SK-N-SH (cell line): ENCODE measurements at regions not wholly inside any gene's neighbourhood (a gene's known extent, or its start where the extent isn't known, plus 50 kb on each side); places are given as distances from the start of the nearest gene placed in this dataset.

Experiments
- CTCF ChIA-PET: fragments of 300-600, 350-600 bp; formaldehyde crosslinking; extraction: SDS; loops from one replicate; lab custom pipeline; 2021; lab: Yijun Ruan, JAX
- POLR2A ChIA-PET: fragments of 350-600 bp; sonication (Branson Sonifier 250); formaldehyde crosslinking; extraction: SDS; loops from one replicate; lab custom pipeline; 2020; ENCODE audit warnings: antibody characterized with exemption, inconsistent platforms; lab: Yijun Ruan, JAX
- DNase-seq: peaks from one replicate; pipeline ENCODE4 v3.0.0; 2012
- H2AFZ ChIP-seq: fragments of 200-600 bp; sonication (generic); 2 replicates; pipeline ENCODE4 v1.8.1; 2016; ENCODE audit warnings: antibody characterized with exemption, mild to moderate bottlenecking, low read depth
- H3F3A ChIP-seq: fragments of 200-600 bp; sonication (generic); replicated peaks from 2 replicates; pipeline ENCODE3; 2016; ENCODE audit warnings: antibody characterized with exemption, mild to moderate bottlenecking; ENCODE audit not compliant: insufficient read depth
- H3K27ac ChIP-seq, 2 experiments: fragments of 200-500 bp in 1 of 2; fragments of 200-600 bp in 1 of 2; sonication (Bioruptor generic) in 1 of 2; sonication (generic), shearing (Covaris generic) in 1 of 2; 2 replicates each; pipeline versions ENCODE4 v1.5.1 to v1.6.1; 2014 to 2016; ENCODE audit warnings: low read depth in 2 of 2, inconsistent platforms in 1 of 2, low read length in 1 of 2, mild to moderate bottlenecking in 1 of 2, mixed read lengths in 1 of 2
- H3K27me3 ChIP-seq: fragments of 200-600 bp; sonication (generic), shearing (Covaris generic); 2 replicates; pipeline ENCODE4 v1.6.1; 2016; ENCODE audit warnings: mixed run types; ENCODE audit not compliant: insufficient read depth
- H3K36me3 ChIP-seq, 2 experiments: fragments of 200-500 bp in 1 of 2; fragments of 200-600 bp in 1 of 2; sonication (Bioruptor generic) in 1 of 2; sonication (generic) in 1 of 2; replicated peaks in 1 of 2; 2 replicates each; pipeline versions ENCODE3 to v1.5.1; 2014 to 2016; ENCODE audit warnings: low read length in 1 of 2, mild to moderate bottlenecking in 1 of 2; ENCODE audit not compliant: insufficient read depth in 2 of 2, control insufficient read depth in 1 of 2
- H3K4me1 ChIP-seq, 2 experiments: fragments of 200-500 bp in 1 of 2; fragments of 200-600 bp in 1 of 2; sonication (Bioruptor generic) in 1 of 2; sonication (generic), shearing (Covaris generic) in 1 of 2; 2 replicates each; pipeline versions ENCODE4 v1.5.1 to v1.6.1; 2014 to 2016; ENCODE audit warnings: low read depth in 1 of 2, low read length in 1 of 2, mixed run types in 1 of 2; ENCODE audit not compliant: insufficient read depth in 2 of 2, control insufficient read depth in 1 of 2
- H3K4me2 ChIP-seq: fragments of 200-600 bp; sonication (generic), shearing (Covaris generic); 2 replicates; pipeline ENCODE4 v1.6.1; 2017; ENCODE audit warnings: mixed run types
- H3K4me3 ChIP-seq, 2 experiments: fragments of 200-500 bp in 1 of 2; fragments of 200-600 bp in 1 of 2; sonication (Bioruptor generic) in 1 of 2; sonication (generic), shearing (Covaris generic) in 1 of 2; 2 replicates each; pipeline versions ENCODE4 v1.5.1 to v1.8.1; 2014 to 2016; ENCODE audit warnings: low read depth in 2 of 2, inconsistent platforms in 1 of 2, low read length in 1 of 2, mild to moderate bottlenecking in 1 of 2, mixed read lengths in 1 of 2, moderate library complexity in 1 of 2
- H3K79me2 ChIP-seq: fragments of 200-600 bp; sonication (generic); 2 replicates; pipeline ENCODE4 v1.8.1; 2017; ENCODE audit warnings: mild to moderate bottlenecking; ENCODE audit not compliant: insufficient read depth
- H3K9ac ChIP-seq: fragments of 200-600 bp; sonication (generic); 2 replicates; pipeline ENCODE4 v1.6.1; 2017; ENCODE audit warnings: mixed run types
- H3K9me2 ChIP-seq: fragments of 200-600 bp; sonication (generic); 2 replicates; pipeline ENCODE4 v1.6.1; 2017; ENCODE audit warnings: mixed run types
- H3K9me3 ChIP-seq: fragments of 200-600 bp; sonication (generic); 2 replicates; pipeline ENCODE4 v1.6.1; 2017; ENCODE audit warnings: mixed run types, mild to moderate bottlenecking, moderate library complexity
- H4K20me1 ChIP-seq: fragments of 200-600 bp; sonication (generic); 2 replicates; pipeline ENCODE4 v1.6.1; 2017; ENCODE audit warnings: mild to moderate bottlenecking, mixed run types; ENCODE audit not compliant: insufficient read depth
- ELF1 ChIP-seq: IDR thresholded peaks from 2 replicates; pipeline ENCODE4 v1.4.0; 2012
- EP300 ChIP-seq, 2 experiments: IDR thresholded peaks; 2 replicates each; pipeline versions ENCODE4 v1.4.0 to v1.6.1; 2012; ENCODE audit warnings: borderline replicate concordance in 1 of 2, low read depth in 1 of 2, low read length in 1 of 2
- EZH2phosphoT487 ChIP-seq: fragments of 200-600 bp; sonication (generic); IDR thresholded peaks from 2 replicates; pipeline ENCODE4 v1.6.1; 2017; ENCODE audit warnings: low read depth, mixed run types, mild to moderate bottlenecking, antibody characterized with exemption, moderate library complexity, borderline replicate concordance
- FOSL2 ChIP-seq: IDR thresholded peaks from 2 replicates; pipeline ENCODE4 v1.4.0; 2012; ENCODE audit warnings: low read depth, mild to moderate bottlenecking, moderate library complexity, borderline replicate concordance
- GABPA ChIP-seq: IDR thresholded peaks from 2 replicates; pipeline ENCODE4 v1.4.0; 2012; ENCODE audit warnings: low read depth, mild to moderate bottlenecking
- GATA2 ChIP-seq: sonication (generic); formaldehyde crosslinking; IDR thresholded peaks from 2 replicates; pipeline ENCODE4 v1.5.0; 2020; ENCODE audit warnings: mild to moderate bottlenecking, missing genetic modification reagents
- IRF3 ChIP-seq: fragments of 150-350 bp; IDR thresholded peaks from 2 replicates; pipeline ENCODE4 v1.6.1; 2016; ENCODE audit warnings: mild to moderate bottlenecking, low read depth, low read length
- MAX ChIP-seq: IDR thresholded peaks from 2 replicates; pipeline ENCODE4 v1.4.0; 2012; ENCODE audit warnings: low read depth
- MXI1 ChIP-seq: IDR thresholded peaks from 2 replicates; pipeline ENCODE4 v1.6.1; 2012; ENCODE audit warnings: mild to moderate bottlenecking, low read depth, low read length, improper control_type of control experiment
- PBX3 ChIP-seq: IDR thresholded peaks from 2 replicates; pipeline ENCODE4; 2012
- POLR2AphosphoS5 ChIP-seq: IDR thresholded peaks from 2 replicates; pipeline ENCODE4 v1.6.1; 2012; ENCODE audit warnings: low read depth, low read length
- RAD21 ChIP-seq: IDR thresholded peaks from 2 replicates; pipeline ENCODE4 v1.6.1; 2012; ENCODE audit warnings: mild to moderate bottlenecking, low read length
- RFX5 ChIP-seq: IDR thresholded peaks from 2 replicates; pipeline ENCODE4 v1.6.1; 2012; ENCODE audit warnings: mild to moderate bottlenecking, improper control_type of control experiment, low read length
- RXRA ChIP-seq: IDR thresholded peaks from 2 replicates; pipeline ENCODE4 v1.4.0; 2012; ENCODE audit warnings: low read depth, mild to moderate bottlenecking, borderline replicate concordance
- TAF1 ChIP-seq: IDR thresholded peaks from 2 replicates; pipeline ENCODE4 v1.6.1; 2012; ENCODE audit warnings: low read depth, mild to moderate bottlenecking, low read length, moderate library complexity, borderline replicate concordance
- TEAD4 ChIP-seq: IDR thresholded peaks from 2 replicates; pipeline ENCODE4 v1.4.0; 2012; ENCODE audit warnings: mild to moderate bottlenecking, borderline replicate concordance; ENCODE audit not compliant: insufficient read depth
- USF1 ChIP-seq: IDR thresholded peaks from 2 replicates; pipeline ENCODE4 v1.4.0; 2012; ENCODE audit warnings: low read depth, borderline replicate concordance
- WGBS: methylation state at CpG from one replicate; pipeline ENCODE4 v1.1.6; 2017; ENCODE audit warnings: low lambda C conversion rate; 5-methylcytosine and 5-hydroxymethylcytosine counted together
- TF ChIP-seq, protein P1 (sequence below): IDR thresholded peaks from 2 replicates; pipeline ENCODE4 v1.6.1; 2012; ENCODE audit warnings: mild to moderate bottlenecking, low read depth, low read length, moderate library complexity
- TF ChIP-seq, protein P2 (sequence below): fragments of 150-350 bp; IDR thresholded peaks from 2 replicates; pipeline ENCODE4 v1.6.1; 2017; ENCODE audit warnings: antibody characterized with exemption, low read length, low read depth, borderline replicate concordance

GRCh38 chr1:181179279-181179986, 90.9 kb downstream of the IER5 start:
- H3K9ac ChIP-seq: no peak overlapping the region
- ChIA-PET POLR2A (no interaction called here), CTCF (interaction anchor here (0.9 to 4.3 kb wide), 4 partner anchors 10 to 246 kb away, joined by 3 to 26 read pairs (median 4); no protein-coding TSS in a partner anchor)
- peaks cover 0 to 10% of the 10 kb centered on the region in 2 experiments; a peak in 2 of 4 replicates for H3K4me1 ChIP-seq
- H3K27ac ChIP-seq: no peak overlapping the region
- no peak for DNase-seq
- H3K4me2 ChIP-seq: no peak overlapping the region
- H3K4me3 ChIP-seq: no peak overlapping the region
- H2AFZ ChIP-seq: no peak overlapping the region
- no peaks in the 10 kb centered on the region for H3F3A ChIP-seq
- TF ChIP-seq TEAD4: no peak
- TF ChIP-seq MAX: no peak
- TF ChIP-seq EZH2phosphoT487: no peak
- TF ChIP-seq PBX3: no peak
- no peak for TF ChIP-seq MXI1
- TF ChIP-seq, protein P1, sequence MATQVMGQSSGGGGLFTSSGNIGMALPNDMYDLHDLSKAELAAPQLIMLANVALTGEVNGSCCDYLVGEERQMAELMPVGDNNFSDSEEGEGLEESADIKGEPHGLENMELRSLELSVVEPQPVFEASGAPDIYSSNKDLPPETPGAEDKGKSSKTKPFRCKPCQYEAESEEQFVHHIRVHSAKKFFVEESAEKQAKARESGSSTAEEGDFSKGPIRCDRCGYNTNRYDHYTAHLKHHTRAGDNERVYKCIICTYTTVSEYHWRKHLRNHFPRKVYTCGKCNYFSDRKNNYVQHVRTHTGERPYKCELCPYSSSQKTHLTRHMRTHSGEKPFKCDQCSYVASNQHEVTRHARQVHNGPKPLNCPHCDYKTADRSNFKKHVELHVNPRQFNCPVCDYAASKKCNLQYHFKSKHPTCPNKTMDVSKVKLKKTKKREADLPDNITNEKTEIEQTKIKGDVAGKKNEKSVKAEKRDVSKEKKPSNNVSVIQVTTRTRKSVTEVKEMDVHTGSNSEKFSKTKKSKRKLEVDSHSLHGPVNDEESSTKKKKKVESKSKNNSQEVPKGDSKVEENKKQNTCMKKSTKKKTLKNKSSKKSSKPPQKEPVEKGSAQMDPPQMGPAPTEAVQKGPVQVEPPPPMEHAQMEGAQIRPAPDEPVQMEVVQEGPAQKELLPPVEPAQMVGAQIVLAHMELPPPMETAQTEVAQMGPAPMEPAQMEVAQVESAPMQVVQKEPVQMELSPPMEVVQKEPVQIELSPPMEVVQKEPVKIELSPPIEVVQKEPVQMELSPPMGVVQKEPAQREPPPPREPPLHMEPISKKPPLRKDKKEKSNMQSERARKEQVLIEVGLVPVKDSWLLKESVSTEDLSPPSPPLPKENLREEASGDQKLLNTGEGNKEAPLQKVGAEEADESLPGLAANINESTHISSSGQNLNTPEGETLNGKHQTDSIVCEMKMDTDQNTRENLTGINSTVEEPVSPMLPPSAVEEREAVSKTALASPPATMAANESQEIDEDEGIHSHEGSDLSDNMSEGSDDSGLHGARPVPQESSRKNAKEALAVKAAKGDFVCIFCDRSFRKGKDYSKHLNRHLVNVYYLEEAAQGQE: no peak
- TF ChIP-seq TAF1: no peak
- TF ChIP-seq POLR2AphosphoS5: no peak
- no peak for TF ChIP-seq GABPA
- no peaks in the 10 kb centered on the region for H3K79me2 ChIP-seq
- no peaks in the 10 kb centered on the region for H3K36me3 ChIP-seq
- H3K9me3 ChIP-seq: no peaks in the 10 kb centered on the region
- peaks cover 5% of the 10 kb centered on the region; the same call in 1 of the 2 replicates for H3K27me3 ChIP-seq
- WGBS: 82% methylated on average over 10 of the region's 10 CpGs
- H4K20me1 ChIP-seq: no peaks in the 10 kb centered on the region
- H3K9me2 ChIP-seq: no peaks in the 10 kb centered on the region

GRCh38 chr1:181179987-181180365, 91.5 kb downstream of the IER5 start:
- no peaks in the 10 kb centered on the region for H4K20me1 ChIP-seq
- H3K27me3 ChIP-seq: peaks cover 5% of the 10 kb centered on the region; the same call in 1 of the 2 replicates
- no peaks in the 10 kb centered on the region for H3K9me2 ChIP-seq
- no peak overlapping the region for H3K4me3 ChIP-seq
- H3K36me3 ChIP-seq: no peaks in the 10 kb centered on the region
- ChIA-PET CTCF (interaction anchor here (0.9 to 4.3 kb wide), 3 partner anchors 10 to 245 kb away, joined by 3 to 26 read pairs (median 4); no protein-coding TSS in a partner anchor), POLR2A (no interaction called here)
- no peaks in the 10 kb centered on the region for H3K9me3 ChIP-seq
- peaks cover 0 to 10% of the 10 kb centered on the region in 2 experiments; a peak in 2 of 4 replicates for H3K4me1 ChIP-seq
- no peak for DNase-seq
- H2AFZ ChIP-seq: no peak overlapping the region
- WGBS: 76% methylated on average over 6 of the region's 6 CpGs
- H3K4me2 ChIP-seq: no peak overlapping the region
- H3K27ac ChIP-seq: no peak overlapping the region
- TF ChIP-seq RFX5: no peak
- no peak for TF ChIP-seq RXRA
- no peak for TF ChIP-seq USF1
- TF ChIP-seq, protein P2, sequence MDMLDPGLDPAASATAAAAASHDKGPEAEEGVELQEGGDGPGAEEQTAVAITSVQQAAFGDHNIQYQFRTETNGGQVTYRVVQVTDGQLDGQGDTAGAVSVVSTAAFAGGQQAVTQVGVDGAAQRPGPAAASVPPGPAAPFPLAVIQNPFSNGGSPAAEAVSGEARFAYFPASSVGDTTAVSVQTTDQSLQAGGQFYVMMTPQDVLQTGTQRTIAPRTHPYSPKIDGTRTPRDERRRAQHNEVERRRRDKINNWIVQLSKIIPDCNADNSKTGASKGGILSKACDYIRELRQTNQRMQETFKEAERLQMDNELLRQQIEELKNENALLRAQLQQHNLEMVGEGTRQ: no peak
- no peak for TF ChIP-seq FOSL2
- TF ChIP-seq ELF1: no peak
- no peak for TF ChIP-seq RAD21
- TF ChIP-seq EZH2phosphoT487: no peak
- no peak for TF ChIP-seq IRF3
- no peak for TF ChIP-seq EP300 (IDR thresholded peaks at IDR 0.05; ENCODE audit: borderline replicate concordance in 1 of 2, low read depth in 1 of 2, low read length in 1 of 2)
- no peak for TF ChIP-seq GATA2 (CRISPR knock-in tag)
- no peaks in the 10 kb centered on the region for H3F3A ChIP-seq
- no peaks in the 10 kb centered on the region for H3K79me2 ChIP-seq
- H3K9ac ChIP-seq: no peak overlapping the region
